H1 (cell line): ENCODE measurements at regions not wholly inside any gene's neighbourhood (a gene's known extent, or its start where the extent isn't known, plus 50 kb on each side); places are given as distances from the start of the nearest gene placed in this dataset.

Experiments used
- CTCF ChIA-PET: fragments of 300-600 bp; sonication (Branson Sonifier 250); formaldehyde crosslinking; loops from one replicate; lab custom pipeline; 2021; ENCODE audit not compliant: partially characterized antibody; lab: Charles Lee
- POLR2A ChIA-PET: fragments of 300-600 bp; sonication (Branson Sonifier 250); formaldehyde crosslinking; loops from one replicate; lab custom pipeline; 2021; ENCODE audit warnings: inconsistent platforms; ENCODE audit not compliant: partially characterized antibody; lab: Charles Lee
- DNase-seq, 2 experiments: peaks; one replicate each; pipeline versions ENCODE4 v3.0.0 to v3.0.0-alpha.2; 2010 to 2022; ENCODE audit warnings: low spot score in 2 of 2, low read depth in 1 of 2, mixed read lengths in 1 of 2
- FAIRE-seq: peaks from 2 replicates; lab custom pipeline; 2011; peaks lifted over from hg19 to GRCh38; lab: Jason Lieb, UNC
- H2AFZ ChIP-seq: 2 replicates; pipeline ENCODE4 v1.8.1; 2012; ENCODE audit warnings: low read length, inconsistent platforms
- H2AK5ac ChIP-seq: 2 replicates; pipeline ENCODE4 v1.6.1; 2013; ENCODE audit warnings: low read depth, low read length
- H2BK120ac ChIP-seq: replicated peaks from 2 replicates; pipeline ENCODE3; 2013; ENCODE audit warnings: low read depth, low read length, inconsistent platforms
- H2BK12ac ChIP-seq: 2 replicates; pipeline ENCODE4 v1.6.1; 2013; ENCODE audit warnings: low read depth, low read length
- H2BK15ac ChIP-seq: 2 replicates; pipeline ENCODE4 v1.6.1; 2013; ENCODE audit warnings: low read length
- H2BK20ac ChIP-seq: 2 replicates; pipeline ENCODE4 v1.6.1; 2013; ENCODE audit warnings: low read length
- H2BK5ac ChIP-seq: 2 replicates; pipeline ENCODE4 v1.6.1; 2013; ENCODE audit warnings: low read depth, low read length
- H3K14ac ChIP-seq: 2 replicates; pipeline ENCODE4 v1.6.1; 2013; ENCODE audit warnings: inconsistent platforms; ENCODE audit not compliant: insufficient read length
- H3K18ac ChIP-seq: 2 replicates; pipeline ENCODE4 v1.6.1; 2013; ENCODE audit warnings: low read length; ENCODE audit errors: extremely low read depth
- H3K23ac ChIP-seq: 2 replicates; pipeline ENCODE4 v1.6.1; 2013; ENCODE audit warnings: inconsistent platforms; ENCODE audit not compliant: insufficient read length
- H3K23me2 ChIP-seq: 2 replicates; pipeline ENCODE4 v1.6.1; 2013; ENCODE audit warnings: low read depth, low read length
- H3K27ac ChIP-seq: 2 replicates; pipeline ENCODE4 v1.6.1; 2011; ENCODE audit warnings: low read depth, low read length, inconsistent platforms
- H3K27me3 ChIP-seq, 4 experiments: replicated peaks in 1 of 4; 1 replicate in 1 of 4; 2 replicates in 3 of 4; pipeline versions ENCODE4 v1.6.1 to v1.8.1; 2011 to 2013; ENCODE audit warnings: low read length in 3 of 4, mild to moderate bottlenecking in 3 of 4, inconsistent platforms in 2 of 4, mixed read lengths in 2 of 4, moderate library complexity in 1 of 4; ENCODE audit not compliant: control insufficient read depth in 3 of 4, insufficient read depth in 3 of 4; ENCODE audit errors: extremely low read depth in 1 of 4
- H3K36me3 ChIP-seq, 4 experiments: 2 replicates each; pipeline versions ENCODE4 v1.6.1 to v1.8.1; 2011 to 2013; ENCODE audit warnings: mild to moderate bottlenecking in 4 of 4, low read length in 3 of 4, moderate library complexity in 2 of 4, control low read depth in 1 of 4, inconsistent platforms in 1 of 4; ENCODE audit not compliant: insufficient read depth in 4 of 4, control insufficient read depth in 2 of 4
- H3K4ac ChIP-seq: replicated peaks from 2 replicates; pipeline ENCODE3; 2013; ENCODE audit warnings: low read length, low read depth, mixed read lengths, inconsistent platforms; ENCODE audit not compliant: insufficient read length
- H3K4me1 ChIP-seq, 4 experiments: replicated peaks in 1 of 4; 1 replicate in 1 of 4; 2 replicates in 3 of 4; pipeline versions ENCODE4 v1.6.1 to v1.8.1; 2011 to 2013; ENCODE audit warnings: low read length in 3 of 4, inconsistent platforms in 2 of 4, mixed read lengths in 1 of 4; ENCODE audit not compliant: insufficient read depth in 4 of 4, control insufficient read depth in 3 of 4
- H3K4me2 ChIP-seq, 2 experiments: 2 replicates each; pipeline versions ENCODE4 v1.6.1 to v1.8.1; 2011 to 2013; ENCODE audit warnings: low read depth in 2 of 2, low read length in 2 of 2, control low read depth in 1 of 2, inconsistent platforms in 1 of 2, mild to moderate bottlenecking in 1 of 2; ENCODE audit not compliant: insufficient read depth in 1 of 2
- H3K4me3 ChIP-seq, 4 experiments: fragments of 200-600, 300-600 bp in 1 of 4; sonication (generic), shearing (Covaris generic), sonication (Bioruptor Twin) in 1 of 4; 2 replicates each; pipeline versions ENCODE4 v1.5.1 to v1.8.1; 2011 to 2016; ENCODE audit warnings: low read length in 4 of 4, low read depth in 3 of 4, control low read depth in 2 of 4, inconsistent platforms in 2 of 4, mild to moderate bottlenecking in 2 of 4, mixed read lengths in 1 of 4, moderate library complexity in 1 of 4; ENCODE audit not compliant: insufficient read depth in 2 of 4; ENCODE audit errors: extremely low read depth in 1 of 4
- H3K56ac ChIP-seq: replicated peaks from 2 replicates; pipeline ENCODE3; 2013; ENCODE audit warnings: low read depth, mild to moderate bottlenecking, mixed read lengths, low read length, inconsistent platforms; ENCODE audit not compliant: insufficient read length
- H3K79me1 ChIP-seq: 2 replicates; pipeline ENCODE4 v1.6.1; 2013; ENCODE audit warnings: low read depth, low read length, control low read depth
- H3K79me2 ChIP-seq, 2 experiments: 2 replicates each; pipeline versions ENCODE4 v1.6.1 to v1.8.1; 2012 to 2013; ENCODE audit warnings: low read length in 2 of 2, mild to moderate bottlenecking in 2 of 2, inconsistent platforms in 1 of 2; ENCODE audit not compliant: insufficient read depth in 2 of 2, control insufficient read depth in 1 of 2
- H3K9ac ChIP-seq, 4 experiments: replicated peaks in 1 of 4; 1 replicate in 1 of 4; 2 replicates in 3 of 4; pipeline versions ENCODE4 v1.6.1 to v1.8.1; 2011 to 2013; ENCODE audit warnings: low read depth in 3 of 4, low read length in 3 of 4, control low read depth in 2 of 4, mild to moderate bottlenecking in 2 of 4, moderate library complexity in 2 of 4, inconsistent platforms in 1 of 4; ENCODE audit errors: extremely low read depth in 1 of 4
- H3K9me3 ChIP-seq, 2 experiments: 2 replicates each; pipeline versions ENCODE4 v1.6.1 to v1.8.1; 2012 to 2013; ENCODE audit warnings: mild to moderate bottlenecking in 2 of 2, moderate library complexity in 2 of 2, control low read depth in 1 of 2, inconsistent platforms in 1 of 2, low read depth in 1 of 2, low read length in 1 of 2, mixed read lengths in 1 of 2; ENCODE audit not compliant: insufficient read depth in 2 of 2
- H4K20me1 ChIP-seq, 2 experiments: replicated peaks in 1 of 2; 2 replicates each; pipeline versions ENCODE3 to v1.8.1; 2011 to 2013; ENCODE audit warnings: inconsistent platforms in 2 of 2, low read length in 2 of 2, mild to moderate bottlenecking in 1 of 2; ENCODE audit not compliant: insufficient read depth in 2 of 2, control insufficient read depth in 1 of 2
- H4K5ac ChIP-seq: 2 replicates; pipeline ENCODE4 v1.6.1; 2013; ENCODE audit warnings: low read length, low read depth, mixed read lengths, inconsistent platforms; ENCODE audit not compliant: insufficient read length
- H4K8ac ChIP-seq: 2 replicates; pipeline ENCODE4 v1.8.0; 2013; ENCODE audit warnings: mild to moderate bottlenecking, moderate library complexity, low read length, inconsistent platforms; ENCODE audit not compliant: insufficient read depth; ENCODE audit errors: extremely low read depth
- H4K91ac ChIP-seq: replicated peaks from 2 replicates; pipeline ENCODE3; 2013; ENCODE audit warnings: low read length, mixed read lengths, inconsistent platforms; ENCODE audit not compliant: insufficient read length
- CTBP2 ChIP-seq: IDR thresholded peaks from 2 replicates; pipeline ENCODE4 v1.7.0; 2011; ENCODE audit warnings: borderline replicate concordance, mild to moderate bottlenecking, moderate library complexity, mixed read lengths, low read length; ENCODE audit not compliant: insufficient read depth, insufficient read length
- EZH2 ChIP-seq: fragments of 200-600 bp; sonication (generic); IDR thresholded peaks from 2 replicates; pipeline ENCODE4 v1.7.1; 2012; ENCODE audit warnings: low read depth, mild to moderate bottlenecking, moderate library complexity, low read length, inconsistent platforms; ENCODE audit not compliant: severe bottlenecking
- KDM4A ChIP-seq: IDR thresholded peaks from one replicate; pipeline ENCODE4 v1.7.1; 2012; ENCODE audit warnings: low read depth, mild to moderate bottlenecking, moderate library complexity, low read length, inconsistent platforms; ENCODE audit not compliant: severe bottlenecking
- NANOG ChIP-seq: IDR thresholded peaks from 2 replicates; pipeline ENCODE4 v1.6.1; 2011; ENCODE audit warnings: low read length, low read depth, mild to moderate bottlenecking, inconsistent platforms; ENCODE audit not compliant: insufficient read depth, poor library complexity, severe bottlenecking
- NRF1 ChIP-seq: IDR thresholded peaks from 2 replicates; pipeline ENCODE4 v1.6.1; 2011; ENCODE audit warnings: mild to moderate bottlenecking, low read depth, low read length, improper control_type of control experiment
- POLR2A ChIP-seq, 2 experiments: IDR thresholded peaks; 1 replicate in 1 of 2; 2 replicates in 1 of 2; pipeline ENCODE4 v1.6.1; 2011; ENCODE audit warnings: low read depth in 2 of 2, low read length in 2 of 2, mild to moderate bottlenecking in 2 of 2; ENCODE audit errors: control extremely low read depth in 1 of 2
- POLR2AphosphoS5 ChIP-seq: IDR thresholded peaks from 2 replicates; pipeline ENCODE4 v1.6.1; 2011; ENCODE audit warnings: low read depth, low read length
- RAD21 ChIP-seq, 2 experiments: IDR thresholded peaks in 1 of 2; conservative IDR thresholded peaks in 1 of 2; 2 replicates each; pipeline ENCODE4 v1.6.1; 2011; ENCODE audit warnings: low read depth in 2 of 2, low read length in 2 of 2, improper control_type of control experiment in 1 of 2, inconsistent platforms in 1 of 2, mild to moderate bottlenecking in 1 of 2, moderate library complexity in 1 of 2
- RNF2 ChIP-seq: fragments of 200-900, 300-1000 bp; sonication (generic); IDR thresholded peaks from 2 replicates; pipeline ENCODE4 v1.7.1; 2016; ENCODE audit warnings: borderline replicate concordance, low read depth, mild to moderate bottlenecking, antibody characterized with exemption, low read length; ENCODE audit not compliant: poor library complexity, severe bottlenecking; ENCODE audit errors: missing control alignments
- USF2 ChIP-seq: IDR thresholded peaks from 2 replicates; pipeline ENCODE4 v1.6.1; 2011; ENCODE audit warnings: low read length, improper control_type of control experiment
- WGBS, 2 experiments: shearing (Covaris generic) in 1 of 2; methylation state at CpG; one replicate each; pipeline versions ENCODE4 v1.1.6 to v1.1.7; 2013 to 2015; ENCODE audit warnings: low lambda C conversion rate in 2 of 2, mixed read lengths in 2 of 2, inconsistent platforms in 1 of 2, low coverage in 1 of 2, missing lambda C conversion rate in 1 of 2; ENCODE audit not compliant: insufficient replicate concordance in 2 of 2, insufficient coverage in 1 of 2, insufficient read length in 1 of 2; ENCODE audit errors: extremely low coverage in 1 of 2, missing lambda C conversion rate in 1 of 2; 5-methylcytosine and 5-hydroxymethylcytosine counted together
- TF ChIP-seq, protein P1 (sequence below): IDR thresholded peaks from 2 replicates; pipeline ENCODE4 v1.6.1; 2012; ENCODE audit warnings: low read length, inconsistent platforms

DNA sequence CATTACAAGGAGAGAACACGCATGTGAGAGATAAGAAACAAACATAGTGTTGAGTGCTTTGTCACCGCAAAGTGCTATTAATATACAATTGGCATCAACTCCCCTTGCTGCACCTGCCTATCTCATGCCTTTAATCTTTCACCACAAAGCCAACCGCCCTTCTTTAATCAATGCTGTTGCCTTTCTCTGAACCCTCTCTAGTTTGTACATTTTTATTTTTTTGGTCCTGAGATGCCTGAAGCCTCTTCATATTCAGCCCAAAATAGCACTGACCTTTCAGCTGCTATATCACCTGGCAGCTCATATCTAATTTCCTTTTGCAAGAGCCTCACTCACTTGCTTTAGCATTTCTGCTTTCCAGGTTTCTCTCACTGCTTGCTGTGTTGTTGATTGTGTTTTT, 504.7 kb downstream of the NUF2 start:
- H3K23ac ChIP-seq: no peak overlapping the region
- H3K9me3 ChIP-seq: no peaks in the 10 kb centered on the region
- no peak overlapping the region for H3K4me3 ChIP-seq
- H4K20me1 ChIP-seq: no peaks in the 10 kb centered on the region
- H3K79me1 ChIP-seq: no peaks in the 10 kb centered on the region
- H3K56ac ChIP-seq: no peak overlapping the region
- H2BK5ac ChIP-seq: no peak overlapping the region
- H3K18ac ChIP-seq: no peak overlapping the region
- no peak overlapping the region for H2BK15ac ChIP-seq
- CTCF ChIA-PET: interaction anchor here (0.6 to 2.0 kb wide), 2 partner anchors 45 to 47 kb away, joined by 4 to 9 read pairs; no protein-coding TSS in a partner anchor
- H2BK20ac ChIP-seq: no peak overlapping the region
- no peak overlapping the region for H3K27ac ChIP-seq
- H4K5ac ChIP-seq: no peak overlapping the region
- WGBS, 2 experiments: 92% methylated on average over 3 of the region's 3 CpGs; no CpG with 5 or more reads in 1 of the 2 experiments
- FAIRE-seq (no peak), DNase-seq (no peak)
- H2BK12ac ChIP-seq: no peak overlapping the region
- H3K36me3 ChIP-seq: no peaks in the 10 kb centered on the region
- H4K8ac ChIP-seq: no peak overlapping the region
- POLR2A ChIA-PET: no interaction called here
- no peak overlapping the region for H4K91ac ChIP-seq
- no peak overlapping the region for H2BK120ac ChIP-seq
- no peak overlapping the region for H3K9ac ChIP-seq
- H3K23me2 ChIP-seq: no peaks in the 10 kb centered on the region
- H3K4me1 ChIP-seq: no peaks in the 10 kb centered on the region
- no peak overlapping the region for H3K14ac ChIP-seq
- H3K27me3 ChIP-seq: no peaks in the 10 kb centered on the region
- H2AK5ac ChIP-seq: no peak overlapping the region
- no peak overlapping the region for H2AFZ ChIP-seq
- no peak overlapping the region for H3K4me2 ChIP-seq
- no peak overlapping the region for H3K4ac ChIP-seq
- no peaks in the 10 kb centered on the region for H3K79me2 ChIP-seq
- no peak for TF ChIP-seq POLR2A (IDR thresholded peaks at IDR 0.05; ENCODE audit: control extremely low read depth in 1 of 2, low read depth in 2 of 2, low read length in 2 of 2)
- TF ChIP-seq POLR2AphosphoS5: no peak
- TF ChIP-seq USF2: no peak
- TF ChIP-seq KDM4A: no peak
- no peak for TF ChIP-seq EZH2
- TF ChIP-seq CTBP2: no peak
- TF ChIP-seq NRF1: no peak
- no peak for TF ChIP-seq NANOG
- TF ChIP-seq, protein P1, sequence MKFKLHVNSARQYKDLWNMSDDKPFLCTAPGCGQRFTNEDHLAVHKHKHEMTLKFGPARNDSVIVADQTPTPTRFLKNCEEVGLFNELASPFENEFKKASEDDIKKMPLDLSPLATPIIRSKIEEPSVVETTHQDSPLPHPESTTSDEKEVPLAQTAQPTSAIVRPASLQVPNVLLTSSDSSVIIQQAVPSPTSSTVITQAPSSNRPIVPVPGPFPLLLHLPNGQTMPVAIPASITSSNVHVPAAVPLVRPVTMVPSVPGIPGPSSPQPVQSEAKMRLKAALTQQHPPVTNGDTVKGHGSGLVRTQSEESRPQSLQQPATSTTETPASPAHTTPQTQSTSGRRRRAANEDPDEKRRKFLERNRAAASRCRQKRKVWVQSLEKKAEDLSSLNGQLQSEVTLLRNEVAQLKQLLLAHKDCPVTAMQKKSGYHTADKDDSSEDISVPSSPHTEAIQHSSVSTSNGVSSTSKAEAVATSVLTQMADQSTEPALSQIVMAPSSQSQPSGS: no peak
- TF ChIP-seq RNF2: no peak
- TF ChIP-seq RAD21 (IDR thresholded peaks at IDR 0.05 in 1 of 2, conservative IDR thresholded peaks at IDR 0.05 in 1 of 2; ENCODE audit: low read depth in 2 of 2, low read length in 2 of 2): no peak
